ENCODE measurements at regions not wholly inside any gene's neighbourhood (a gene's known extent, or its start where the extent isn't known, plus 50 kb on each side); places are given as distances from the start of the nearest gene placed in this dataset.

- Histone ChIP-seq H3K27ac (ENCODE audit: low read depth, low read length) (no peak overlapping the region), H3K4me3 (ENCODE audit: low read length in 3 of 3) (no peak overlapping the region), H3K27me3 (ENCODE audit: control insufficient read depth in 3 of 3, insufficient read depth in 3 of 3, low read length in 3 of 3) (peaks cover 0 to 5% (median 0%) of the 10 kb centered on the region in 3 donors), H3K4me1 (ENCODE audit: control insufficient read depth in 3 of 3, insufficient read depth in 3 of 3, low read length in 3 of 3) (no peaks in the 10 kb centered on the region), H3K36me3 (ENCODE audit: control insufficient read depth in 3 of 3, insufficient read depth in 3 of 3, low read length in 3 of 3) (no peaks in the 10 kb centered on the region), H3K9ac (ENCODE audit: low read depth in 1 of 3, low read length in 3 of 3) (no peak overlapping the region), H3K9me3 (ENCODE audit: control insufficient read depth in 3 of 3, low read length in 3 of 3) (no peaks in the 10 kb centered on the region)
Observed at GRCh38 chr3:13167064-13167743, 94.0 kb upstream of the IQSEC1 start.

DNA sequence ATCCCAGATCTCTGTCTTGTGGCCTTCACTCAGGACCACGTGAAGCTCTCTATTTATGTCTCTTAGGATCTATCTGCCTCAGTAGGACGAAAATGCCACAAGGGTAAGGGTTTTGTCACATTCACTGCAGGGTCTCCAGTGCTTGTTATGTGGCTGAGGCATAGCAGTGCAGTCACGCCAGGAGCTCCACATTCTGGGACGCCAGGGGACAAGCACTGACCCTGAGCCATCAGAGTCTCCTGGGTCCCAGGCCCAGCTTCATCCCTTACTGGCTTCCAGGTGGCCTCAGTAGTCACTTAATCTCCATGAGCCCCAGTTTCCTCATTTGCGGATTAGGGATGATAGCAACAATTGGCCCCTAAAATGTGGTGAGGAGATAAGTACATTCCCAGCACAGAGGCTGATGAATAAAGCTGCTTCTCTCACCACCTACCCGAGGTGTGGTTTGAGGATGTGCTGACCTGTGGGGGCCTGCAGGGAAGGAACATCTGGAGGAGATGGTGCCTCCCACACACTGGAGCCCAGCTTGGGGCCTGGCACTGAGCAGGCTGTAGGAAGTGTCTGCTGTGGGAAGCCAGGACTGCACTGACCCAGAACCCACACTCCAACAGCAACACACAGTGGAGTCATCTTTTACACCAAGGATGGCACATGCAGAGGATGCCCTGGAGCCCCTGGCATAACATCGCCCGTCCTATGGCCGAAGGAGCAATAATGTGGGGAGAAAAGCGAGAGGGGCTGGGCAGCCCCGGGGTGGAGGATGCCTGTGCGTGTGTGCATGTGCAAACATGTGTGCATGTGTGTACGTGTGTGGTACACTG, 93.2 kb upstream of the IQSEC1 start:
- H3K9ac ChIP-seq (ENCODE audit: low read depth in 1 of 3, low read length in 3 of 3): no peak overlapping the region
- H3K4me1 ChIP-seq (ENCODE audit: control insufficient read depth in 3 of 3, insufficient read depth in 3 of 3, low read length in 3 of 3): no peaks in the 10 kb centered on the region
- H3K27ac ChIP-seq (ENCODE audit: low read depth, low read length): no peak overlapping the region
- H3K4me3 ChIP-seq (ENCODE audit: low read length in 3 of 3): no peak overlapping the region
- H3K27me3 ChIP-seq (ENCODE audit: control insufficient read depth in 3 of 3, insufficient read depth in 3 of 3, low read length in 3 of 3): peaks cover 0 to 5% (median 0%) of the 10 kb centered on the region in 3 donors
- no peaks in the 10 kb centered on the region for H3K9me3 ChIP-seq (ENCODE audit: control insufficient read depth in 3 of 3, low read length in 3 of 3)
- H3K36me3 ChIP-seq (ENCODE audit: control insufficient read depth in 3 of 3, insufficient read depth in 3 of 3, low read length in 3 of 3): no peaks in the 10 kb centered on the region

- H3K4me1 ChIP-seq (ENCODE audit: control insufficient read depth in 3 of 3, insufficient read depth in 3 of 3, low read length in 3 of 3): no peaks in the 10 kb centered on the region
- no peaks in the 10 kb centered on the region for H3K36me3 ChIP-seq (ENCODE audit: control insufficient read depth in 3 of 3, insufficient read depth in 3 of 3, low read length in 3 of 3)
- no peak overlapping the region for H3K9ac ChIP-seq (ENCODE audit: low read depth in 1 of 3, low read length in 3 of 3)
- peaks cover 0 to 5% (median 0%) of the 10 kb centered on the region in 3 donors for H3K27me3 ChIP-seq (ENCODE audit: control insufficient read depth in 3 of 3, insufficient read depth in 3 of 3, low read length in 3 of 3)
- no peak overlapping the region for H3K4me3 ChIP-seq (ENCODE audit: low read length in 3 of 3)
- H3K27ac ChIP-seq (ENCODE audit: low read depth, low read length): no peak overlapping the region
- H3K9me3 ChIP-seq (ENCODE audit: control insufficient read depth in 3 of 3, low read length in 3 of 3): no peaks in the 10 kb centered on the region
Observed at GRCh38 chr3:13165576-13165975, 92.3 kb upstream of the IQSEC1 start.

GRCh38 chr3:13164893-13165492, 91.8 kb upstream of the IQSEC1 start:
- H3K4me3 ChIP-seq (ENCODE audit: low read length in 3 of 3): no peak overlapping the region
- H3K27ac ChIP-seq (ENCODE audit: low read depth, low read length): no peak overlapping the region
- H3K27me3 ChIP-seq (ENCODE audit: control insufficient read depth in 3 of 3, insufficient read depth in 3 of 3, low read length in 3 of 3): peaks cover 0 to 5% (median 0%) of the 10 kb centered on the region in 3 donors
- no peaks in the 10 kb centered on the region for H3K36me3 ChIP-seq (ENCODE audit: control insufficient read depth in 3 of 3, insufficient read depth in 3 of 3, low read length in 3 of 3)
- no peaks in the 10 kb centered on the region for H3K9me3 ChIP-seq (ENCODE audit: control insufficient read depth in 3 of 3, low read length in 3 of 3)
- H3K9ac ChIP-seq (ENCODE audit: low read depth in 1 of 3, low read length in 3 of 3): no peak overlapping the region
- H3K4me1 ChIP-seq (ENCODE audit: control insufficient read depth in 3 of 3, insufficient read depth in 3 of 3, low read length in 3 of 3): no peaks in the 10 kb centered on the region

DNA sequence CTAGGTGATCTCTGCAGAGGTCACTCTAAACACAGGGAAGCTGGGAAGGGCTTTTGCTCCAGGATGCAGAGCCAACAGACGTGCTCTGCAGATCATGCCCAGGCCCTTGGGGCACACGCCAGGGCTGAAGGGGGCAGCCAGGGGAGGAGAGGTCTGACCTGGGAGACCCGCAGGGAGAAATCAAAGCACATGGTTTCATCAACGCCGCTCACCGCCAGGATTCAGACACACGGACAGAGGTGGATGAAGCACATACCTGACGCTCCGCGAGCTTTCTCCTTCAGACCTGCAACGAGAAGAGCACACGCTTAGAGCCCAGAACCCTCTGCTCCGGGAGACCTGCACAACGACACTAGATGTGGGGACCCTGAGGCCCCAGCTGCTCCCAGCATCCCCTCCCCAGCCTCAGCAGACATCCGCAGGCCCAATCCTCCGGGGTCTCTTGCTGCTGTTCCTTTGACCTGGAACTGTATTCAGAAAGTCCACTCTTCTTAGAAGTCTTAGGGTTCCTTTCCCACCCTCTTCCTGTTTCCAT, 90.7 kb upstream of the IQSEC1 start:
- Histone ChIP-seq H3K4me1 (ENCODE audit: control insufficient read depth in 3 of 3, insufficient read depth in 3 of 3, low read length in 3 of 3) (no peaks in the 10 kb centered on the region), H3K36me3 (ENCODE audit: control insufficient read depth in 3 of 3, insufficient read depth in 3 of 3, low read length in 3 of 3) (no peaks in the 10 kb centered on the region), H3K27me3 (ENCODE audit: control insufficient read depth in 3 of 3, insufficient read depth in 3 of 3, low read length in 3 of 3) (peaks cover 0 to 5% (median 0%) of the 10 kb centered on the region in 3 donors), H3K4me3 (ENCODE audit: low read length in 3 of 3) (no peak overlapping the region), H3K9me3 (ENCODE audit: control insufficient read depth in 3 of 3, low read length in 3 of 3) (no peaks in the 10 kb centered on the region), H3K9ac (ENCODE audit: low read depth in 1 of 3, low read length in 3 of 3) (no peak overlapping the region), H3K27ac (ENCODE audit: low read depth, low read length) (no peak overlapping the region)

GRCh38 chr3:13162549-13163320, 89.5 kb upstream of the IQSEC1 start:
- H3K27me3 ChIP-seq (ENCODE audit: control insufficient read depth in 3 of 3, insufficient read depth in 3 of 3, low read length in 3 of 3): peaks cover 0 to 5% (median 0%) of the 10 kb centered on the region in 3 donors
- H3K4me1 ChIP-seq (ENCODE audit: control insufficient read depth in 3 of 3, insufficient read depth in 3 of 3, low read length in 3 of 3): no peaks in the 10 kb centered on the region
- no peaks in the 10 kb centered on the region for H3K36me3 ChIP-seq (ENCODE audit: control insufficient read depth in 3 of 3, insufficient read depth in 3 of 3, low read length in 3 of 3)
- H3K27ac ChIP-seq (ENCODE audit: low read depth, low read length): no peak overlapping the region
- no peak overlapping the region for H3K4me3 ChIP-seq (ENCODE audit: low read length in 3 of 3)
- H3K9ac ChIP-seq (ENCODE audit: low read depth in 1 of 3, low read length in 3 of 3): no peak overlapping the region
- H3K9me3 ChIP-seq (ENCODE audit: control insufficient read depth in 3 of 3, low read length in 3 of 3): no peaks in the 10 kb centered on the region

DNA sequence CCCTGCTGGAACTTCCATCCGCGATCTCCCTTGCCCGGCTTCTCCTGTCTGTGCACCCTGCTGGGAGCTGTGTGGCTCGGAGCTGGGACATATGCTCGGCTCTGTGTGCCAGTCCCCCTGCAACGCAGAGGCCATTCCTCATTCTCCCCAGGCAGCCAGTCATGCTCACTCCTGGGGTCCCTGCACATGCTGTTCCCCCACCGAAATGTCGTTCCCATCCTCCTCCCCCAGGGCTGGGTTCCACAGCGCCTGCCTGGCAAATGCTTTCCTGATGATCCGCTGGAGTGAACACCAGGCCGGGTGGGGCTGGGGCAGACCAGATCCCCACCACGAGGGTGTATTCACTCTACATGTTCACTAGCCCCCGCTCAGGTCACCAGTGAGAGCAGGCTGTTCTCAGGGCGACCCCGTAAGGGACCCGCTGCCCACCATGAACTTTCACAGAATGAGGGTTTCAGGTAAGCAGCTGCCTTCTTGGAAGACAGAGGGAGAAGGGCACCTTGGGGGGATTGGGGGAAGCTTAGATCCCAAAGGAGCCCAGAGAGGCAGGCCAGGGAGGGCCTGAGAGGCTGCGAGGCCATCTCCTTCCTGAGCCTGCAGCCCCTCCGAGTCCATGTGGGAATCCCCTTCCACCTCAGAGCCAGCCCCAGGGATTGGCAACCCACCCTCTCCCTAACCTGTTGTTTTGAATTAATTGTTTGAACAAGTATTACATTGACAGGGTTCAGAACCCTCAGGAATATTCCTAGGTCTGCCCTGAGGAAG, 88.7 kb upstream of the IQSEC1 start:
- no peak overlapping the region for H3K4me3 ChIP-seq (ENCODE audit: low read length in 3 of 3)
- H3K9me3 ChIP-seq (ENCODE audit: control insufficient read depth in 3 of 3, low read length in 3 of 3): no peaks in the 10 kb centered on the region
- peak overlapping the region in 1 of 3 donors; percentile 25 for H3K9ac ChIP-seq (ENCODE audit: low read depth in 1 of 3, low read length in 3 of 3)
- H3K36me3 ChIP-seq (ENCODE audit: control insufficient read depth in 3 of 3, insufficient read depth in 3 of 3, low read length in 3 of 3): no peaks in the 10 kb centered on the region
- H3K27ac ChIP-seq (ENCODE audit: low read depth, low read length): no peak overlapping the region
- H3K27me3 ChIP-seq (ENCODE audit: control insufficient read depth in 3 of 3, insufficient read depth in 3 of 3, low read length in 3 of 3): peaks cover 0 to 5% (median 0%) of the 10 kb centered on the region in 3 donors
- H3K4me1 ChIP-seq (ENCODE audit: control insufficient read depth in 3 of 3, insufficient read depth in 3 of 3, low read length in 3 of 3): no peaks in the 10 kb centered on the region

DNA sequence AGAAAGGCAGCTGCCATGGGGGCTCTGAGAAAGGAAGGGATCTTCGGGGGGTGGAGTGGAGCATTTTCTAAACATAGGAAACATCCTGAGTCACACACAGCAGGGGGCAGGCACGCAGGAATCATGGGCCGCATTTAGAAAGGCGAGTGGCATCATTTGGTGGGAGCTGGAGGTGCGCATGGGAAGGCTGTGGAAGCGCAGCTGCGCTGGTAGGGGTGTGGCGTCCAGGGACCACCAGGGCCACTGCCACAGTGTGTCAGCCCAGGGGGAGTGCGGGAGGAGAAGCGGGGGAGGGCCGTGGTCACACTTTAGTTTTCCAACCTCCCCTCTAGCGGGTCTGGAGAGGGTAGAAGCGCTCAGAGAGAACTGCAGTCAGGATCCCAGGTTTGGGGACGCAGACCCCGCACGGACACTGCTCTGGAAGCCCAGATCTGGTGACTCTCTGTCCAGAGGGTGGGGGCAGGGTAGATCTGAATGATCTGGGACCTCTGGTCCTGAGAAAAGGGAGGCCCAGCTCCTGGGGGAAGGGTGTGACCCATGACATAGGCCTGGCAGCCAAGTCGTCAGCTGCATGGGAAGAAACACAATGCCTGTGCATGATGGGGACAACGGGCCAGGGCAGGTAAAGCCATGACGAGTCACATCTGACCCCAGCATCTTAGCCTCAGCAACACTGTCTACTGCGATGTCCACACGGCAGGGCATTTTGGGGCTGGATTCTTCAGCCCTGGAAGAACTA, 88.0 kb upstream of the IQSEC1 start:
- H3K4me3 ChIP-seq (ENCODE audit: low read length in 3 of 3): no peak overlapping the region
- H3K9ac ChIP-seq (ENCODE audit: low read depth in 1 of 3, low read length in 3 of 3): no peak overlapping the region
- H3K4me1 ChIP-seq (ENCODE audit: control insufficient read depth in 3 of 3, insufficient read depth in 3 of 3, low read length in 3 of 3): no peaks in the 10 kb centered on the region
- no peaks in the 10 kb centered on the region for H3K36me3 ChIP-seq (ENCODE audit: control insufficient read depth in 3 of 3, insufficient read depth in 3 of 3, low read length in 3 of 3)
- H3K27me3 ChIP-seq (ENCODE audit: control insufficient read depth in 3 of 3, insufficient read depth in 3 of 3, low read length in 3 of 3): no peaks in the 10 kb centered on the region
- H3K9me3 ChIP-seq (ENCODE audit: control insufficient read depth in 3 of 3, low read length in 3 of 3): no peaks in the 10 kb centered on the region
- H3K27ac ChIP-seq (ENCODE audit: low read depth, low read length): no peak overlapping the region

Data from skeletal muscle tissue (tissue), 3 donors.